IMR-90 (cell line): ENCODE measurements at regions not wholly inside any gene's neighbourhood (a gene's known extent, or its start where the extent isn't known, plus 50 kb on each side); places are given as distances from the start of the nearest gene placed in this dataset.

Source experiments
- ATAC-seq: fragments of 200-7000 bp; cut with Tn5 transposase; 2 replicates; pipeline ENCODE4 v1.9.1; 2020; ENCODE audit warnings: low read depth, mild to moderate bottlenecking, moderate library complexity
- BruUV-seq: library from RNA; stranded (reverse); fragments of 400-500 nt; replicated peaks from 2 replicates; lab custom pipeline; 2021; lab: Mats Ljungman, UMichigan
- CTCF ChIA-PET: fragments of 300-600 bp; formaldehyde crosslinking; extraction: SDS; loops from one replicate; lab custom pipeline; 2021; ENCODE audit warnings: antibody characterized with exemption; lab: Yijun Ruan, JAX
- POLR2A ChIA-PET: fragments of 300-600 bp; sonication (Branson Sonifier 250); formaldehyde crosslinking; loops from one replicate; lab custom pipeline; 2022; ENCODE audit warnings: antibody characterized with exemption; ENCODE audit not compliant: unreplicated experiment; lab: Charles Lee
- DNase-seq: peaks from one replicate; pipeline ENCODE4 v3.0.0; 2013
- H2AFZ ChIP-seq: replicated peaks from 2 replicates; pipeline ENCODE3; 2013; ENCODE audit warnings: low read length, mild to moderate bottlenecking; ENCODE audit not compliant: poor library complexity
- H2AK5ac ChIP-seq: 2 replicates; pipeline ENCODE4 v1.6.1; 2013; ENCODE audit warnings: low read depth, low read length, inconsistent platforms
- H2AK9ac ChIP-seq: replicated peaks from 2 replicates; pipeline ENCODE3; 2013; ENCODE audit warnings: mild to moderate bottlenecking, low read depth, low read length, moderate library complexity; ENCODE audit not compliant: poor library complexity
- H2BK120ac ChIP-seq: 2 replicates; pipeline ENCODE4 v1.6.1; 2013; ENCODE audit warnings: low read depth, low read length, inconsistent platforms
- H2BK15ac ChIP-seq: 3 replicates; pipeline ENCODE4 v1.6.1; 2013; ENCODE audit warnings: low read depth, low read length, inconsistent platforms
- H2BK20ac ChIP-seq: 2 replicates; pipeline ENCODE4 v1.6.1; 2013; ENCODE audit warnings: low read depth, mild to moderate bottlenecking, inconsistent platforms, low read length, moderate library complexity
- H2BK5ac ChIP-seq: 2 replicates; pipeline ENCODE4 v1.6.1; 2013; ENCODE audit warnings: mild to moderate bottlenecking, low read depth, low read length, inconsistent platforms; ENCODE audit not compliant: poor library complexity, severe bottlenecking
- H3K14ac ChIP-seq: replicated peaks from 2 replicates; pipeline ENCODE4 v1.6.1; 2013; ENCODE audit warnings: low read depth, low read length, inconsistent platforms
- H3K18ac ChIP-seq: 2 replicates; pipeline ENCODE4 v1.6.1; 2013; ENCODE audit warnings: low read depth, low read length, control low read depth
- H3K23ac ChIP-seq: 2 replicates; pipeline ENCODE4 v1.6.1; 2013; ENCODE audit warnings: low read depth, low read length, inconsistent platforms
- H3K27ac ChIP-seq: 2 replicates; pipeline ENCODE4 v1.5.1; 2013; ENCODE audit warnings: mild to moderate bottlenecking, control low read depth, low read length; ENCODE audit not compliant: insufficient read depth
- H3K27me3 ChIP-seq: 2 replicates; pipeline ENCODE4 v1.6.1; 2013; ENCODE audit warnings: low read length; ENCODE audit not compliant: control insufficient read depth, insufficient read depth
- H3K36me3 ChIP-seq: 2 replicates; pipeline ENCODE4 v1.6.1; 2013; ENCODE audit warnings: low read length, mixed read lengths; ENCODE audit not compliant: control insufficient read depth, insufficient read depth
- H3K4ac ChIP-seq: 2 replicates; pipeline ENCODE4 v1.6.1; 2013; ENCODE audit warnings: low read depth, low read length, inconsistent platforms
- H3K4me1 ChIP-seq: 2 replicates; pipeline ENCODE4 v1.6.1; 2013; ENCODE audit warnings: low read length, mixed read lengths; ENCODE audit not compliant: control insufficient read depth, insufficient read depth
- H3K4me2 ChIP-seq: 2 replicates; pipeline ENCODE4 v1.6.1; 2013; ENCODE audit warnings: low read depth, mild to moderate bottlenecking, control low read depth, low read length, moderate library complexity
- H3K4me3 ChIP-seq: 2 replicates; pipeline ENCODE4 v1.5.1; 2013; ENCODE audit warnings: low read depth, mild to moderate bottlenecking, control low read depth, low read length, moderate library complexity; ENCODE audit not compliant: insufficient read depth
- H3K56ac ChIP-seq: 2 replicates; pipeline ENCODE4 v1.6.1; 2013; ENCODE audit warnings: low read length, inconsistent platforms; ENCODE audit not compliant: insufficient read depth; ENCODE audit errors: extremely low read depth
- H3K79me1 ChIP-seq, 2 experiments: 2 replicates each; pipeline ENCODE4 v1.6.1; 2013; ENCODE audit warnings: low read length in 2 of 2, inconsistent platforms in 1 of 2, low read depth in 1 of 2
- H3K9ac ChIP-seq: 2 replicates; pipeline ENCODE4 v1.6.1; 2013; ENCODE audit warnings: low read depth, low read length, control low read depth
- H3K9me1 ChIP-seq: 2 replicates; pipeline ENCODE4 v1.6.1; 2013; ENCODE audit warnings: low read length, inconsistent platforms; ENCODE audit not compliant: insufficient read depth
- H3K9me3 ChIP-seq: 2 replicates; pipeline ENCODE4 v1.6.1; 2013; ENCODE audit warnings: low read length; ENCODE audit not compliant: control insufficient read depth, insufficient read depth
- H4K20me1 ChIP-seq: 2 replicates; pipeline ENCODE4 v1.6.1; 2013; ENCODE audit warnings: low read length, inconsistent platforms; ENCODE audit not compliant: insufficient read depth
- H4K5ac ChIP-seq: 2 replicates; pipeline ENCODE4 v1.6.1; 2013; ENCODE audit warnings: mild to moderate bottlenecking, low read depth, low read length, control low read depth
- H4K8ac ChIP-seq, 2 experiments: 2 replicates each; pipeline ENCODE4 v1.6.1; 2013; ENCODE audit warnings: low read depth in 2 of 2, low read length in 2 of 2, control low read depth in 1 of 2, inconsistent platforms in 1 of 2
- H4K91ac ChIP-seq: 2 replicates; pipeline ENCODE4 v1.6.1; 2013; ENCODE audit warnings: low read depth, low read length, inconsistent platforms; ENCODE audit not compliant: insufficient read depth
- BHLHE40 ChIP-seq: fragments of 150-350 bp; IDR thresholded peaks from 2 replicates; pipeline ENCODE4 v1.6.1; 2016; ENCODE audit warnings: mild to moderate bottlenecking, low read depth, low read length
- CEBPB ChIP-seq: IDR thresholded peaks from 2 replicates; pipeline ENCODE4 v1.6.1; 2012; ENCODE audit warnings: low read depth, low read length, improper control_type of control experiment
- CHD1 ChIP-seq: IDR thresholded peaks from 2 replicates; pipeline ENCODE4 v1.6.1; 2012; ENCODE audit warnings: low read depth, low read length, improper control_type of control experiment
- ELK1 ChIP-seq: fragments of 150-350 bp; IDR thresholded peaks from 2 replicates; pipeline ENCODE4 v1.6.1; 2016; ENCODE audit warnings: low read depth, mild to moderate bottlenecking, low read length, moderate library complexity, borderline replicate concordance
- FOS ChIP-seq: fragments of 150-350 bp; IDR thresholded peaks from 2 replicates; pipeline ENCODE4 v1.6.1; 2016; ENCODE audit warnings: low read depth, low read length
- MAFK ChIP-seq: IDR thresholded peaks from 2 replicates; pipeline ENCODE4 v1.6.1; 2012; ENCODE audit warnings: low read depth, low read length, improper control_type of control experiment
- MAZ ChIP-seq: IDR thresholded peaks from 2 replicates; pipeline ENCODE4 v1.6.1; 2012; ENCODE audit warnings: low read depth, mild to moderate bottlenecking, low read length, improper control_type of control experiment, moderate library complexity, borderline replicate concordance
- MXI1 ChIP-seq: IDR thresholded peaks from 2 replicates; pipeline ENCODE4 v1.6.1; 2012; ENCODE audit warnings: low read depth, mild to moderate bottlenecking, low read length, moderate library complexity, borderline replicate concordance
- NFE2L2 ChIP-seq: fragments of 150-350 bp; IDR thresholded peaks from 2 replicates; pipeline ENCODE4 v1.6.1; 2016; ENCODE audit warnings: low read depth, mild to moderate bottlenecking, low read length
- POLR2A ChIP-seq: IDR thresholded peaks from 2 replicates; pipeline ENCODE4 v1.6.1; 2012; ENCODE audit warnings: mild to moderate bottlenecking, low read depth, low read length
- RCOR1 ChIP-seq: IDR thresholded peaks from 2 replicates; pipeline ENCODE4 v1.6.1; 2012; ENCODE audit warnings: mild to moderate bottlenecking, low read length, improper control_type of control experiment; ENCODE audit not compliant: insufficient replicate concordance
- SMC3 ChIP-seq: fragments of 150-350 bp; IDR thresholded peaks from 2 replicates; pipeline ENCODE4 v1.6.1; 2016; ENCODE audit warnings: low read depth, mild to moderate bottlenecking, antibody characterized with exemption, low read length, moderate library complexity
- WGBS, 2 experiments: methylation state at CpG; one replicate each; pipeline versions ENCODE4 v1.1.5 to v1.1.7; 2013; ENCODE audit warnings: missing lambda C conversion rate in 2 of 2; ENCODE audit not compliant: insufficient read length in 1 of 2; ENCODE audit errors: extremely low coverage in 2 of 2; 5-methylcytosine and 5-hydroxymethylcytosine counted together
- dilution Hi-C: fragments of 300-500 bp; cut with HindIII; formaldehyde crosslinking; loops from one replicate; pipeline ENCODE4 v1.14.3; 2018; ENCODE audit warnings: low sequenced_read_pairs; ENCODE audit not compliant: unreplicated experiment
- in situ Hi-C: fragments of 300-500 bp; cut with MboI; formaldehyde crosslinking; loops from 3 replicates; pipeline ENCODE4 v1.14.3; 2019; ENCODE audit warnings: low sequenced_read_pairs, inconsistent platforms, mixed read lengths
- intact Hi-C: fragments of 100-400 bp; cut with micrococcal nuclease; formaldehyde crosslinking; loops from 2 replicates; pipeline ENCODE4 v1.10.0; 2022
- TF ChIP-seq, protein P1 (sequence below): fragments of 150-350 bp; IDR thresholded peaks from 2 replicates; pipeline ENCODE4 v1.6.1; 2017; ENCODE audit warnings: mild to moderate bottlenecking, antibody characterized with exemption, low read length, low read depth

DNA sequence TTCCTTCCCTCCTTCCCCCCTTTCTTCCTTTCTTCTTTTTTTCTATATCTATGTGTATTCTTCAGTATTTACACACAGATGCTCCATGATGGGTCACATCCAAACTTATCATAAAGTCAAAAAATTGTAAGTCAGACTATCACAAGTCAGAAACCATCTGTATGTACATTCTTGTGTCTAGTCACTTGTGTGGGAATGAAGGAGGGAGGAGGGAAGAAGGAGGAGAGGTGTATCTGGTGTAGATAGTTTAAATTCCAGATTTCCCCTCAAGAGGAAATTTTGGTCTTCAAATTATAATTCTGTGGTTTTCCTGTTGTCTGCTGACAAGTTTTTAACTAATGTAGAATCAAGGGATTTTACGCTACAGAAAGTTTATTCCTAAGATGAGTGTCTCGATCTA is 287.2 kb downstream of the ETV1 start:
- ChIA-PET POLR2A (no interaction called here), CTCF (no interaction called here)
- no peak overlapping the region for H2BK5ac ChIP-seq
- H4K91ac ChIP-seq = no peak overlapping the region
- TF ChIP-seq BHLHE40 = no peak
- no peak for TF ChIP-seq FOS
- TF ChIP-seq CEBPB = no peak
- TF ChIP-seq MXI1 = no peak
- TF ChIP-seq POLR2A = no peak
- TF ChIP-seq MAZ = no peak
- no peak for TF ChIP-seq CHD1
- TF ChIP-seq ELK1 = no peak
- TF ChIP-seq SMC3 = no peak
- TF ChIP-seq, protein P1, sequence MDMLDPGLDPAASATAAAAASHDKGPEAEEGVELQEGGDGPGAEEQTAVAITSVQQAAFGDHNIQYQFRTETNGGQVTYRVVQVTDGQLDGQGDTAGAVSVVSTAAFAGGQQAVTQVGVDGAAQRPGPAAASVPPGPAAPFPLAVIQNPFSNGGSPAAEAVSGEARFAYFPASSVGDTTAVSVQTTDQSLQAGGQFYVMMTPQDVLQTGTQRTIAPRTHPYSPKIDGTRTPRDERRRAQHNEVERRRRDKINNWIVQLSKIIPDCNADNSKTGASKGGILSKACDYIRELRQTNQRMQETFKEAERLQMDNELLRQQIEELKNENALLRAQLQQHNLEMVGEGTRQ = no peak
- no peak for TF ChIP-seq MAFK
- no peak for TF ChIP-seq NFE2L2
- TF ChIP-seq RCOR1 = no peak
- H3K79me1 ChIP-seq = no peaks in the 10 kb centered on the region
- H3K4me1 ChIP-seq = no peaks in the 10 kb centered on the region
- dilution Hi-C loops = no loop called here
- DNase-seq = no peak
- H3K27me3 ChIP-seq = no peaks in the 10 kb centered on the region
- H2BK15ac ChIP-seq = no peak overlapping the region
- in situ Hi-C loops = no loop called here
- H3K18ac ChIP-seq = no peak overlapping the region
- no peak for ATAC-seq
- H3K9me1 ChIP-seq = no peaks in the 10 kb centered on the region
- H2BK120ac ChIP-seq = no peak overlapping the region
- intact Hi-C loops = no loop called here
- no peak overlapping the region for H2AFZ ChIP-seq
- no peak overlapping the region for H4K5ac ChIP-seq
- no peak overlapping the region for H2AK5ac ChIP-seq
- H3K9me3 ChIP-seq = no peaks in the 10 kb centered on the region
- H2BK20ac ChIP-seq = no peak overlapping the region
- H4K20me1 ChIP-seq = no peaks in the 10 kb centered on the region
- no peak overlapping the region for H3K4ac ChIP-seq
- BruUV-seq = no TSS peak
- H3K23ac ChIP-seq = no peak overlapping the region
- H2AK9ac ChIP-seq = no peak overlapping the region
- no CpG with 5 or more reads among the region's 2 CpGs for WGBS, 2 experiments
- no peaks in the 10 kb centered on the region for H3K36me3 ChIP-seq
- no peak overlapping the region for H4K8ac ChIP-seq
- H3K9ac ChIP-seq = no peak overlapping the region
- no peak overlapping the region for H3K4me2 ChIP-seq
- H3K4me3 ChIP-seq = no peak overlapping the region
- no peak overlapping the region for H3K14ac ChIP-seq
- no peak overlapping the region for H3K27ac ChIP-seq
- no peak overlapping the region for H3K56ac ChIP-seq
